GM19438 (cell line): ENCODE measurements at regions not wholly inside any gene's neighbourhood (a gene's known extent, or its start where the extent isn't known, plus 50 kb on each side); places are given as distances from the start of the nearest gene placed in this dataset.
"Not testable (repeated sequence)": the region's sequence is repeated elsewhere in the genome, so short reads cannot be mapped to it uniquely, and the experiment has no call there.

Experiments used
- ATAC-seq: cut with Tn5 transposase; IDR thresholded peaks from one replicate; pipeline ENCODE4 v1.9.1; 2021; ENCODE audit warnings: low read depth; ENCODE audit not compliant: unreplicated experiment

GRCh38 chr2:207321514-207321913 lies 155.8 kb upstream of the KLF7 start:
- ATAC-seq = no peak

- ATAC-seq = no peak
Observed at GRCh38 chr2:207324001-207324400, 158.3 kb upstream of the KLF7 start.

DNA sequence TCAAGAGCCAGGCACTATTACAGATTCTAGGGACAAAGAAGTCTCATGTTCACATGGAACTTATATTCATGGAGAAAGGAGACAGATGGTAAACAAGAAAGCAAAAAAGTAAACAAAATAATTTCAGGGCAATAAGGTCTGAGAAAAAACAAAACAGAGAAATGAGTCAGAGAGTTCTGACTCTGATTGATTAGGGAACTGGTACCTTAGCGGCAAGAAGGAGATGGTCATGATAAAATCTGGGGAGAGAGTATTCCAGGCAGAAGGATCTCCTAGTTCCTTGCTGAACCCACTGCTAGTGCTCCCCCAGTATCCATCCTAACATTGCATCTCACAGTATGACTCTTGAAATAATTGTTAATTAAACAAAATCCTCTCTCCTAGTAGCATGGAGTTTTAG lies 161.8 kb upstream of the KLF7 start:
- no peak for ATAC-seq

- peak; percentile 42 for ATAC-seq
Observed at GRCh38 chr2:207328944-207329386, 163.2 kb upstream of the KLF7 start.

- ATAC-seq = no peak
Observed at GRCh38 chr2:207330912-207331311, 165.2 kb upstream of the KLF7 start.

- no peak for ATAC-seq
Observed at GRCh38 chr2:207331674-207332073, 165.9 kb upstream of the KLF7 start.

- no peak for ATAC-seq
Observed at GRCh38 chr2:207332480-207333212, 166.9 kb upstream of the KLF7 start.

GRCh38 chr2:207333599-207334300 lies 168.0 kb upstream of the KLF7 start:
- no peak for ATAC-seq

- peak; percentile 0 for ATAC-seq
Observed at GRCh38 chr2:207334301-207334623, 168.5 kb upstream of the KLF7 start.

DNA sequence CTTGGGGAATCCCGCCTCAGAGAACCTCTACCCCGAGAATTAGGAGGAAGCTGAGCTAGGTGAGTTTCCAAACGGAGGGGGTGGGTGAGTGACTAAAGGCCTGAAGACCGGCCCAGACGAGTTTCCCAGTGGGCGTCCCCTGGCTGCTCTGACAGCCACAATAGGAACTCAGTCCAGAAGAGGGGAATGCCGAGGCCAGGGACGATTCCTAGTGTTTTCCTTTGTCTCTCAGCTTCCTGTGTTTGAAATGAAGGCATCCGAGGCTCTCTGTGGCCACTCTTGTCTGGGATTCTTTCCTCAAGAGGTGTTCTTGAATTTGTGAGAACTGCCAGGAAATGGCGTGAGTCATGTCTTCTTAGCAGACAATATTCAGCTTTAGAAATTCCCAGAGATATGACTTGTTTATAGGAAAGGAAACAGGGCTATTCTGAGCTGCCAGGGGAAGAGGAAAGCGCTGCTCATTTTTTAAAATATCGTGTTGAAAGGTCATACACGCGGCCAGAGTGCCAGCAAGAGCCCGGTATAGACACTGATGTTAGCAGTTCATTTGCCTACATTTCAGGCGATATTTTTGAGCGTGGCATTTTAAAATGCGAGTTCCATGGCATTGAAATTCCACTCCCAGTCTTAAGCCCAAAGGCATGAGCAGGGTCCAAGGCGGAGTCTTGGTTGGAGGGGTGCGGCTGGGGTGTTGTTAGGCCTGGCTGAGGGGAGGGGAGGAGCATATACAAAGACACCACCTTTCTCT lies 169.1 kb upstream of the KLF7 start:
- ATAC-seq = peak; percentile 35

GRCh38 chr2:207337234-207338219 lies 171.8 kb upstream of the KLF7 start:
- ATAC-seq = peak; percentile 40

- no peak for ATAC-seq
Observed at GRCh38 chr2:207338220-207338607, 172.5 kb upstream of the KLF7 start.

- no peak for ATAC-seq
Observed at GRCh38 chr2:207338610-207339009, 172.9 kb upstream of the KLF7 start.

DNA sequence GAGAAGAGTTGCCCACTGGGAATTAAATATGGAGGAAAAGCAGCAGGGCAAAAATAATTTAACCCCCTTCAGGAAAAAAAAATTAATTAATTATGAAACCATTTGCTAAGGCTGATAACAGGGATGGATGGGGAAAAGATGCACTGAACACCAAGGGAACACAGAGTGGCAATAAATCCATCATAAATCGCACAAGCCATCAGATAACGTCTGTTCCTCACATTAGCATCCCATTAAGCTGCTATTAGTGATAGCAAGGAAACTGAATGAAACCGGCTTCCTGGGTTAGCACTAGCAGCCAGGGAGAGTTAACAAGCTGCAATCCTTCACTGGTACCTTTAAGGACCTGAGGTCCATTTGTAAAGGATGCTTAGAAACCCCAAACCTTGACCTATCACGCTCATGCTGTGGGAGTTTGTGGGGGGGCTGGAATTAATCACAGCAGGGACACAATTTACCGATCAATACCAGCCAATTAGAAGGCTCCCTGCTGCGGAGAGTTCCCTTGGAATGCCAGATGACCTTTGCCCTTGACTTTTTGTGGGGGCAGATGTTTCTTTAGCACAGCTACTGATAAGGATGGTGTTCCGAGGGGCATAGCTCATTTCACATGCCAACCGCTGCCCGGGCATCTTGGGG lies 175.5 kb upstream of the KLF7 start:
- ATAC-seq = no peak

- no peak for ATAC-seq
Observed at GRCh38 chr2:207341804-207342203, 176.1 kb upstream of the KLF7 start.

DNA sequence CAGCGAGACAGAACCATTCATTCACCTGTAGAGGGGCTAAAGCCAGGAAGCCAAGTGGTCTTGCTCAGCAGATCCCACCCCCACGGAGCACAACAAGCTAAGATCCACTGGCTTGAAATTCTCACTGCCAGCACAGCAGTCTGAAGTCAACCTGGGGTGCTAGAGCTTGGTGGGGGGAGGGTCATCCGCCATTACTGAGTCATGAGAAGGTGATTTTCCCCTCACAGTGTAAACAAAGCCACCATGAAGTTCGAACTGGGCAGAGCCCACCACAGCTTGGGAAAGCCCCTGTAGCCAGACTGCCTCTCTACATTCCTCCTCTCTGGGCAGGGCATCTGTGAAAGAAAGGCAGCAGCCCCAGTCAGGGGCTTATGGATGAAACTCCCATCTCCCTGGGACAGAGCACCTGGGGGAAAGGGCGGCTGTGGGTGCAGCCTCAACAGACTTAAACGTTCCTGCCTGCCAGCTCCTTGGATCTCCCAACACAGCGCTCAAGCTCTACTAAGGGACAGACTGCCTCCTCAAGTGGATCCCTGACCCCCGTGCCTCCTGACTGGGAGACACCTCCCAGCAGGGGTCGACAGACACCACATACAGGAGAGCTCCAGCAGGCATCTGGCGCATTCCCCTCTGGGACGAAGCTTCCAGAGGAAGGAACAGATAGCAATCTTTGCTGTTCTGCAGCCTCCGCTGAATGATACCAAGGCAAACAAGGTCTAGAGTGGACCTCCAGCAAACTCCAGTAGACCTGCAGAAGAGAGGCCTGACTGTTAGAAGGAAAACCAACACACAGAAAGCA lies 179.0 kb upstream of the KLF7 start:
- ATAC-seq = not testable (repeated sequence)

GRCh38 chr2:207351171-207351570 lies 178.6 kb upstream of the CREB1 start:
- no peak for ATAC-seq

GRCh38 chr2:207352978-207353671 lies 176.6 kb upstream of the CREB1 start:
- ATAC-seq = peak; percentile 90

DNA sequence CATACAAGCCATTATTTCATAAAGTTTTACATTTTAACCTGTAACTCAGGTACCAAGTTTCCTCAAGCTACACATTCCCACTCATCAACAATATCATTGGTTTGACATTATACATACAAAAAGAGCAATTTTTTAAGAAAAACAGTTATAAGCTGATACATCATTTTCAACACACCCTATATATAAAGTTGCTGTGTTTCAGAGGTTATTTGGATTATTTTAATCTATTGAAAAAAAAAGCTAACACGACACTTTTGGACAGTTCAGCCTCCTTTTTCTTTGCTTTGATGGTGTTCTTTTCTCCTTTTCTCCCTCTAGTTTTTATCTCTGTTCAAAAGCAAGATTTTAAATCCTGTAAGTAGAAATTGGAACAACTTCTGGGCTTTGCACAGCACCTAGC lies 175.9 kb upstream of the CREB1 start:
- ATAC-seq = no peak
